ENCODE measurements at regions not wholly inside any gene's neighbourhood (a gene's known extent, or its start where the extent isn't known, plus 50 kb on each side); places are given as distances from the start of the nearest gene placed in this dataset.

DNA sequence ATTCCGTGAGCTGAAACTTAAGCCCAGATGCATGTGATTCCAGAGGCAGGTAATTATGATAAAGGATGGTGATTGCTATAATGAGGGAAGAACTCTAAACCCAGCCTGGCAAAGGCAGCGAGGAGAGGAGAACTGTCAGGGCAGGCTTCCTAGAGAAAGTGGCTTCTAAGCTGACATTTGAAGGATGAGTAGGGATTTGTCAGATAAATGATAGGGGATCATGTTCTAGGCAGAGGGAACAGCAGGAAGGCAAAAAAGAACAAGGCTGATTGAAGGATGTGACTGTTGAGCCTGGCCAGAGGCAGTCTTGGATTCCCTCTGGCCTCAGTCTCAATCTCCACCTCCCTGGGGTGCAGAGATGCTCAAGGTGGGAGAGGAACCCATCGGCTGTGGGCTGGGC, 146.4 kb upstream of the POU3F1 start:
- TF ChIP-seq ZFX (IDR thresholded peaks at IDR 0.05): no peak
- TF ChIP-seq, protein P1, sequence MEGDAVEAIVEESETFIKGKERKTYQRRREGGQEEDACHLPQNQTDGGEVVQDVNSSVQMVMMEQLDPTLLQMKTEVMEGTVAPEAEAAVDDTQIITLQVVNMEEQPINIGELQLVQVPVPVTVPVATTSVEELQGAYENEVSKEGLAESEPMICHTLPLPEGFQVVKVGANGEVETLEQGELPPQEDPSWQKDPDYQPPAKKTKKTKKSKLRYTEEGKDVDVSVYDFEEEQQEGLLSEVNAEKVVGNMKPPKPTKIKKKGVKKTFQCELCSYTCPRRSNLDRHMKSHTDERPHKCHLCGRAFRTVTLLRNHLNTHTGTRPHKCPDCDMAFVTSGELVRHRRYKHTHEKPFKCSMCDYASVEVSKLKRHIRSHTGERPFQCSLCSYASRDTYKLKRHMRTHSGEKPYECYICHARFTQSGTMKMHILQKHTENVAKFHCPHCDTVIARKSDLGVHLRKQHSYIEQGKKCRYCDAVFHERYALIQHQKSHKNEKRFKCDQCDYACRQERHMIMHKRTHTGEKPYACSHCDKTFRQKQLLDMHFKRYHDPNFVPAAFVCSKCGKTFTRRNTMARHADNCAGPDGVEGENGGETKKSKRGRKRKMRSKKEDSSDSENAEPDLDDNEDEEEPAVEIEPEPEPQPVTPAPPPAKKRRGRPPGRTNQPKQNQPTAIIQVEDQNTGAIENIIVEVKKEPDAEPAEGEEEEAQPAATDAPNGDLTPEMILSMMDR (conservative IDR thresholded peaks at IDR 0.05): no peak
- H3K27ac ChIP-seq: no peak overlapping the region

DNA sequence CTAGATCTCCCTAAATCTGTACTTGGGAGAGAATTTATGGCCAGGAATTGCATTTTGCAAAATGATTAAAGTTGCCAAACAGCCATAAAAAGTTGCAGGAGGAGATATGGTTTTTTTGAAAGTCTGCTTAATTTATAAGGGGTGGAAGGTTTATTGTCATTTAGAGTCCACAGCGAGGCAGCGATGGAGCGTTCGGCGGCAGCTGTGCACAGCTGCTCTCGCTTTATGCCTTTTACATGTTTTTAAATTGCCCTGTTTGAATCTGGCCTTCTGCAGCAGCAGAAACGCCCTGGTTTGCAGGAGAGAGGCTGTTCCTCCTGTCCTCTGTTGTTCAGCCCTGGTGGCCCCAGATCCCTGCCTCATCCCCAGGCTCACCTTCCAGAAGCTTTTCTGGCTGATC, 144.9 kb upstream of the POU3F1 start:
- TF ChIP-seq, protein P1 (conservative IDR thresholded peaks at IDR 0.05): no peak
- TF ChIP-seq ZFX (IDR thresholded peaks at IDR 0.05): no peak
- H3K27ac ChIP-seq: no peak overlapping the region

DNA sequence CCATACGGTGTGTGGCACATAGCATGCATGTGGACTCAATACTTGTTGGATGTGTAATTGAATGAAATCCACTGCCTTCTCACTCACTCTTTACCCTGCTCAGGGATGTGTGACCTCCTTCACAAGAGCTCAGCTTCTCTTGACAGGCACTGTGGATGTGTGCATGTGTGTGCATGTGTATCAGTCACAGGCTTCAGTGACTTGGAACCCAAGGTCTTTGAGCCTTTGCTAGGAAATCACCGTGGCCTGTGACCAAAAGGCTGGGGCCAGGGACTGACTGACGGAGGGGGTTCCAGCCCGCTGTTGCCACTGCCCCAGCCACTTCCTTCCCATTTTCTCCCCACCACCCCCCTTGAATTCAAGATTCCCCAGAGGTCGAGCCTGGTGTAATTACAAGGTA, 144.4 kb upstream of the POU3F1 start:
- H3K27ac ChIP-seq: no peak overlapping the region
- TF ChIP-seq, protein P1 (conservative IDR thresholded peaks at IDR 0.05): no peak
- TF ChIP-seq ZFX (IDR thresholded peaks at IDR 0.05): no peak

DNA sequence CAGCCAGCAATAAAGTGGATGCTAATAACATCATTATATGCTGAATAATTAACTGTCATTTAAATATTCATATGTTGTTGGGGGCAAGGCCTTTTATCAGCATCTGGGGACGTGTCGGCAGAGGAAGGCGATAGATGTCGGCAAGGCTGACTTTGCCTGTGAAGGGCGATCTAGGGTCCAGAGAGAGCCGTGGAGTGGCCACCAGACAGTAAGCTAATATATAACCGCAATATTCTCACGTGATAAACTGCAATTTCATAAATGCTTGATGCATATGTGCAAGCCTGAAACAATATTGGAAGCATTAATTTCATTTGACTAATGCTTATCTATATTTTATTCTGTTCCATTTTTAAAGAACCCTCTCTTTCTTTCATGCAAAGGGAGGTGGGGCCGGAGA, 141.0 kb upstream of the POU3F1 start:
- H3K27ac ChIP-seq: no peak overlapping the region
- TF ChIP-seq, protein P1 (conservative IDR thresholded peaks at IDR 0.05): no peak
- TF ChIP-seq ZFX (IDR thresholded peaks at IDR 0.05): no peak

DNA sequence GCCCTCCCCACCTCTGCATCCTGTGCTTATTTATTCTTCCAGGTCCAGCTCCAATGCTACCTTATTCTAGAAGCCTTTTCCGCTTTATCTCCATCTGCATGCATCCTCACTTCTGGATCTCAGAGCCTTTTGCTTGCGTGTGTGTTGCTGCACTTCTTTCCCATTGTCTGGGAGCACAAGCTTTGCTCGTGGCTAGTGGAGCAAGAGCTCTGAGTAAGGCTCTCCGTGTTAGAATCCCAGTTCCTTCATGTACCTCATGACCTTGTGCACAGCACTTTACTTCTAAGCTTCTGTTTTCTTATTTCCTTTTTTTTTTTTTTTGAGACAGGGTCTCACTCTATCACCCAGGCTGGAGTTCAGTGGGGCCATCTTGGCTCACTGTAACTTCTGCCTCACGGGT, 140.0 kb upstream of the POU3F1 start:
- H3K27ac ChIP-seq: no peak overlapping the region
- no peak for TF ChIP-seq ZFX (IDR thresholded peaks at IDR 0.05)
- TF ChIP-seq, protein P1 (conservative IDR thresholded peaks at IDR 0.05): no peak

DNA sequence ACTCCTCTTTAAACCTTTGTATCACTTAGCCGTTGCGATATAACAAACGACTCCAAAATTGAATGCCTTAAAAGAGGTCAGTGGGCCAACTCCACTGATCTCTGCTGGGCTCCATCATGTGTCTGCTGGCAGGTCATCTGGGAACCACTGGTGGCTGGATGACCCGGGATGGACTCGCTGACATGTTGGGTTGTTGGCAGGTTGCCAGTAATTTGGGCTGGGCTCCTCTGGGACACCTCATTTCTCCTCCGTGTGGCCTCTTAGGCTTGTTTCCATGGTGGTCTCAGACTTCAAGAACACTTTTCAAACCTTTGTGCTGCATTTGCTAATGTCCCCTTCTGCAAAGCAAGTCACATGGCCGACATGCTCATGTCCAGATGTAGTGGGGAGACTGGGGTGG, 139.3 kb upstream of the POU3F1 start:
- no peak for TF ChIP-seq ZFX (IDR thresholded peaks at IDR 0.05)
- TF ChIP-seq, protein P1 (conservative IDR thresholded peaks at IDR 0.05): no peak

DNA sequence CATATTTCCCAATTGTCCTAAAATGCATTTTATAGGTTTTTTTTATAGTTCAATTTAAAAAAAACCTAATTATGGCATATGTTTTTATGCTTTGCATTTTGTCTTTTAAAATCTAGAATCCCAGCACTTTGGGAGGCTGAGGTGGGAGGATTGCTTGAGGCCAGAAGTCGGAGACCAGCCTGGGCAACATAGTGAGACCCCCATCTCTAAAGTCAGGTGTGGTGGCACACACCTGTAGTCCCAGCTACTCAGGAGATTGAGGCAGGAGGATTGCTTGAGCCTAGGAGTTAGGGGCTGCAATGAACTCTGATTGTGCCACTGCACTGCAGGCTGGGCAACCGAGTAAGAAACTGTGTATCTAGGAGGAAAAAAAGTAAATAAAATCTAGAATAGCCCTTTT, 137.2 kb upstream of the POU3F1 start:
- H3K27ac ChIP-seq: no peak overlapping the region
- TF ChIP-seq, protein P1 (conservative IDR thresholded peaks at IDR 0.05): no peak
- no peak for TF ChIP-seq ZFX (IDR thresholded peaks at IDR 0.05)

More for the DNA sequence above, 139.3 kb upstream of the POU3F1 start:
- no peak overlapping the region for H3K27ac ChIP-seq
